ENCODE measurements at regions not wholly inside any gene's neighbourhood (a gene's known extent, or its start where the extent isn't known, plus 50 kb on each side); places are given as distances from the start of the nearest gene placed in this dataset.

DNA sequence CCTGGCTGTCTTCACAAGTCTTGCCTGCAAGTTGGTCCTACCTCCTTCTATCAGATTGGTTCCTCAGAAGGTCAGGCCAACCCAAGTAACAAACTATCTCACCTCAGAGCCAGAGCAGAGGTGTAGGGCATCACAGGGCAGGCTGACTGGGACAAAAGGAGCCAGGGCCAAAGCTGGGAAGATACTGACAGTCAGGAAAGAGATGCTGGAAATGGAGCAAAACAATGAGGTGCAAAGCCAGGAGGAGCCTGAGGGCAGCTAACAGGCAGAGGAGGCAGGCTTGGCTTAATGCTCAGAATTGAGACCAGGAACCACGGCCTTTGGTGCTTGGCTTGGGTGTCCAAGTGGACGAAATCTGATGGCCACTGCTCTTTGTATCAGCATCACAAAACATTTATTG, 68.4 kb upstream of the PNMA1 start:
- no TSS peak for BruUV-seq (replicated peaks)
- peak overlapping the region; percentile 99 for H3K4me2 ChIP-seq (ENCODE audit: low read length)
- peaks cover 30% of the 10 kb centered on the region for H3K36me3 ChIP-seq (ENCODE audit: insufficient read depth, low read length)
- peaks cover 86% of the 10 kb centered on the region for H3K79me2 ChIP-seq (ENCODE audit: insufficient read depth, low read depth, low read length)
- H3K4me1 ChIP-seq (ENCODE audit: insufficient read depth, low read length, poor library complexity, severe bottlenecking) = peaks cover 59% of the 10 kb centered on the region
- H3K9me2 ChIP-seq (ENCODE audit: insufficient read depth, low read length) = no peaks in the 10 kb centered on the region
- POLR2A ChIA-PET = no interaction called here
- no peak for TF ChIP-seq EZH2phosphoT487 (IDR thresholded peaks at IDR 0.05; ENCODE audit: borderline replicate concordance, low read depth, low read length)
- TF ChIP-seq, protein P1, sequence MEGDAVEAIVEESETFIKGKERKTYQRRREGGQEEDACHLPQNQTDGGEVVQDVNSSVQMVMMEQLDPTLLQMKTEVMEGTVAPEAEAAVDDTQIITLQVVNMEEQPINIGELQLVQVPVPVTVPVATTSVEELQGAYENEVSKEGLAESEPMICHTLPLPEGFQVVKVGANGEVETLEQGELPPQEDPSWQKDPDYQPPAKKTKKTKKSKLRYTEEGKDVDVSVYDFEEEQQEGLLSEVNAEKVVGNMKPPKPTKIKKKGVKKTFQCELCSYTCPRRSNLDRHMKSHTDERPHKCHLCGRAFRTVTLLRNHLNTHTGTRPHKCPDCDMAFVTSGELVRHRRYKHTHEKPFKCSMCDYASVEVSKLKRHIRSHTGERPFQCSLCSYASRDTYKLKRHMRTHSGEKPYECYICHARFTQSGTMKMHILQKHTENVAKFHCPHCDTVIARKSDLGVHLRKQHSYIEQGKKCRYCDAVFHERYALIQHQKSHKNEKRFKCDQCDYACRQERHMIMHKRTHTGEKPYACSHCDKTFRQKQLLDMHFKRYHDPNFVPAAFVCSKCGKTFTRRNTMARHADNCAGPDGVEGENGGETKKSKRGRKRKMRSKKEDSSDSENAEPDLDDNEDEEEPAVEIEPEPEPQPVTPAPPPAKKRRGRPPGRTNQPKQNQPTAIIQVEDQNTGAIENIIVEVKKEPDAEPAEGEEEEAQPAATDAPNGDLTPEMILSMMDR (conservative IDR thresholded peaks at IDR 0.05; ENCODE audit: low read length) = no peak
- no peak overlapping the region for H3K4me3 ChIP-seq (ENCODE audit: low read depth, low read length, poor library complexity, severe bottlenecking)
- H3K27ac ChIP-seq (ENCODE audit: low read depth, low read length, poor library complexity, severe bottlenecking) = no peak overlapping the region
- intact Hi-C loops (cut with micrococcal nuclease; ENCODE audit: unreplicated experiment) = no loop called here
- H3K9me3 ChIP-seq (ENCODE audit: low read length) = no peaks in the 10 kb centered on the region
- CTCF ChIA-PET (ENCODE audit: unreplicated experiment) = no interaction called here
- H2AFZ ChIP-seq (ENCODE audit: low read length) = no peak overlapping the region
- H4K20me1 ChIP-seq (ENCODE audit: insufficient read depth, low read length) = no peaks in the 10 kb centered on the region
- DNase-seq (ENCODE audit: low spot score) = no peak

DNA sequence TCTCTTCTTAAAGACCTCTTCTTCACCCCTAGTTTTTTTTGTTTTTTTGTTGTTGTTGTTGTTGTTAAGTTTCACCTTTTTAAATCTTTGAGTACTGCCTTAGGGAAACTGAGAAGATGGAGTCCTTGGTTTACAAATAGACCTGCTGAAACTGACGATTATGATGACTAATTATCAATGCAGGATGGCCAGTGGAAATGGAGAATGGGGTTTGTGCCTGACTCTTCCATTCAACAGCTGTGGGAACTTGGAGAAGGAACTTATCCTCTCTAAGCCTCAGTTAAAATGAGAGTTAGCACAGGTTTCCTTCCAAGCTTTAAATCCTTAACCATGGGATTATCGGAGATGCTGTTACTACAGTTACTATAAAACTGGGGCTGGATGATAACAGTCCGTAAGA, 66.7 kb upstream of the PNMA1 start:
- POLR2A ChIA-PET = interaction anchor here (0.7 kb wide), 1 partner anchor 1286 kb away, joined by 6 read pairs; no protein-coding TSS in a partner anchor
- TF ChIP-seq, protein P1 (conservative IDR thresholded peaks at IDR 0.05; ENCODE audit: low read length) = no peak
- no peak for TF ChIP-seq EZH2phosphoT487 (IDR thresholded peaks at IDR 0.05; ENCODE audit: borderline replicate concordance, low read depth, low read length)
- no TSS peak for BruUV-seq (replicated peaks)
- H3K9me3 ChIP-seq (ENCODE audit: low read length) = no peaks in the 10 kb centered on the region
- no peak overlapping the region for H3K4me2 ChIP-seq (ENCODE audit: low read length)
- CTCF ChIA-PET (ENCODE audit: unreplicated experiment) = interaction anchor here (0.6 to 0.9 kb wide), 2 partner anchors 15 to 143 kb away, joined by 3 read pairs; no protein-coding TSS in a partner anchor
- no peak for DNase-seq (ENCODE audit: low spot score)
- peaks cover 96% of the 10 kb centered on the region for H3K79me2 ChIP-seq (ENCODE audit: insufficient read depth, low read depth, low read length)
- intact Hi-C loops (cut with micrococcal nuclease; ENCODE audit: unreplicated experiment) = no loop called here
- no peak overlapping the region for H3K27ac ChIP-seq (ENCODE audit: low read depth, low read length, poor library complexity, severe bottlenecking)
- H3K36me3 ChIP-seq (ENCODE audit: insufficient read depth, low read length) = peaks cover 31% of the 10 kb centered on the region
- peaks cover 4% of the 10 kb centered on the region; the same call in 1 of the 2 replicates for H4K20me1 ChIP-seq (ENCODE audit: insufficient read depth, low read length)
- H3K4me3 ChIP-seq (ENCODE audit: low read depth, low read length, poor library complexity, severe bottlenecking) = no peak overlapping the region
- H3K9me2 ChIP-seq (ENCODE audit: insufficient read depth, low read length) = no peaks in the 10 kb centered on the region
- no peak overlapping the region for H2AFZ ChIP-seq (ENCODE audit: low read length)
- H3K4me1 ChIP-seq (ENCODE audit: insufficient read depth, low read length, poor library complexity, severe bottlenecking) = peaks cover 75% of the 10 kb centered on the region

DNA sequence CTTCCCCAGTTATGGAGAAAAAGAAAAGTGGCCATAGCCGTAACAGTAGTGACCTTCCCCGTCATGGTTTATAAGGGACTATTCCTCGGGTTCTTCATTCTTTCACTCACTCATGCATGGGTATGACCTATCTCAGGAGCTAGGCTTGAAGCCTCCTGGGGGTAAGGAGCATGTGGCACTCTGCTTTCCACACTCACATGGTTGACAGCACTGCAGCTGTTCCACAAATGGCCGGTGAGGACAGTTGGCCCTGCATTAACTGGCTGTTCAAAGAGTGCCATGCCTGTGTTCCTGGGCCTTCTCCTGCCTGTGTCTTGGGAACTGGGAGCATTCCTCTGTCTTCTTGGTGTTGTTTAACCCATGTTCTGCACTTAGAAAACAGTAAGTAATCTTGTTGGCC, 66.2 kb upstream of the PNMA1 start:
- BruUV-seq (replicated peaks) = no TSS peak
- intact Hi-C loops (cut with micrococcal nuclease; ENCODE audit: unreplicated experiment) = no loop called here
- Histone ChIP-seq H3K4me2 (ENCODE audit: low read length) (no peak overlapping the region), H3K79me2 (ENCODE audit: insufficient read depth, low read depth, low read length) (peaks cover 96% of the 10 kb centered on the region), H3K36me3 (ENCODE audit: insufficient read depth, low read length) (peaks cover 31% of the 10 kb centered on the region), H2AFZ (ENCODE audit: low read length) (no peak overlapping the region), H3K9me2 (ENCODE audit: insufficient read depth, low read length) (no peaks in the 10 kb centered on the region), H3K27ac (ENCODE audit: low read depth, low read length, poor library complexity, severe bottlenecking) (no peak overlapping the region), H3K4me1 (ENCODE audit: insufficient read depth, low read length, poor library complexity, severe bottlenecking) (peaks cover 76% of the 10 kb centered on the region), H3K4me3 (ENCODE audit: low read depth, low read length, poor library complexity, severe bottlenecking) (no peak overlapping the region), H3K9me3 (ENCODE audit: low read length) (no peaks in the 10 kb centered on the region), H4K20me1 (ENCODE audit: insufficient read depth, low read length) (peaks cover 7% of the 10 kb centered on the region; the same call in 1 of the 2 replicates)
- TF ChIP-seq EZH2phosphoT487 (IDR thresholded peaks at IDR 0.05; ENCODE audit: borderline replicate concordance, low read depth, low read length) = no peak
- TF ChIP-seq, protein P1 (conservative IDR thresholded peaks at IDR 0.05; ENCODE audit: low read length) = no peak
- POLR2A ChIA-PET = no interaction called here
- CTCF ChIA-PET (ENCODE audit: unreplicated experiment) = interaction anchor here (0.9 kb wide), 1 partner anchor 14 kb away, joined by 3 read pairs; no protein-coding TSS in a partner anchor
- DNase-seq (ENCODE audit: low spot score) = no peak
